ENCODE measurements at regions not wholly inside any gene's neighbourhood (a gene's known extent, or its start where the extent isn't known, plus 50 kb on each side); places are given as distances from the start of the nearest gene placed in this dataset.

DNA sequence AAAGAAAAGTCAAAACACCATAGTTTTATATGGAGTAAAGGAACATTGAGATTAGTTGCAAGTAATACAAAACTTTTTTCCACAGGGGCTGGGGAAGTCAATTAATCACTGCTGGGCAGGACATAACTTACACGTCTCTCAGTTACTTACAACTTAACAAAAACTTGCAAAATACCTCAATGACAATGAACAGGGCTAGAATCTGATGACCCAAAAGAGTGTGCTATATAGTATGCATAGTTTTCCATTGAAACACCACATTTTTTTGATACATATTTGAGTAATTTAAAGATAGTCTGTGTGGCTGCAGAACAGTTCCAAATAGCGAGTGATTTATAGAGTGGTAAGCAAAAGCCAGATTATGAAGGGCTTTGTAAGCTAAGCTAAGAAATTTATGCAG, 172.3 kb upstream of the TRPC5 start:
- Histone ChIP-seq H3K36me3 (ENCODE audit: control insufficient read depth in 2 of 2, extremely low read depth in 1 of 2, insufficient read depth in 2 of 2, low read length in 2 of 2) (no peaks in the 10 kb centered on the region), H4K20me1 (ENCODE audit: control insufficient read depth, extremely low read depth, insufficient read depth, low read length) (no peaks in the 10 kb centered on the region), H3K9ac (ENCODE audit: control insufficient read depth, extremely low read depth, insufficient read depth, low read length) (no peak overlapping the region), H3K9me3 (ENCODE audit: control insufficient read depth, low read depth, low read length) (no peaks in the 10 kb centered on the region), H3K4me2 (ENCODE audit: control insufficient read depth, extremely low read depth, insufficient read depth, low read depth, low read length) (no peak overlapping the region), H3K4me3 (ENCODE audit: control insufficient read depth in 2 of 3, extremely low read depth in 1 of 3, insufficient read depth in 2 of 3, low read depth in 1 of 3, low read length in 3 of 3) (no peak overlapping the region), H3K9me1 (ENCODE audit: control insufficient read depth, extremely low read depth, insufficient read depth, low read length) (no peaks in the 10 kb centered on the region), H2AFZ (ENCODE audit: control insufficient read depth, low read length) (no peak overlapping the region), H3K27me3 (ENCODE audit: control insufficient read depth, extremely low read depth, insufficient read depth, low read length) (no peaks in the 10 kb centered on the region), H3K27ac (ENCODE audit: control insufficient read depth, insufficient read depth, low read length) (no peak overlapping the region), H3K4me1 (ENCODE audit: control insufficient read depth, extremely low read depth, insufficient read depth, low read length) (no peaks in the 10 kb centered on the region), H3K79me2 (ENCODE audit: control insufficient read depth, insufficient read depth, low read length) (no peaks in the 10 kb centered on the region)
- no peak for DNase-seq (ENCODE audit: low read depth, low spot score)
- no peak for FAIRE-seq
- dilution Hi-C loops (cut with MboI; ENCODE audit: extremely low pct_ligation_motif_present, low sequenced_read_pairs), result no loop called here
- TF ChIP-seq, protein P1, sequence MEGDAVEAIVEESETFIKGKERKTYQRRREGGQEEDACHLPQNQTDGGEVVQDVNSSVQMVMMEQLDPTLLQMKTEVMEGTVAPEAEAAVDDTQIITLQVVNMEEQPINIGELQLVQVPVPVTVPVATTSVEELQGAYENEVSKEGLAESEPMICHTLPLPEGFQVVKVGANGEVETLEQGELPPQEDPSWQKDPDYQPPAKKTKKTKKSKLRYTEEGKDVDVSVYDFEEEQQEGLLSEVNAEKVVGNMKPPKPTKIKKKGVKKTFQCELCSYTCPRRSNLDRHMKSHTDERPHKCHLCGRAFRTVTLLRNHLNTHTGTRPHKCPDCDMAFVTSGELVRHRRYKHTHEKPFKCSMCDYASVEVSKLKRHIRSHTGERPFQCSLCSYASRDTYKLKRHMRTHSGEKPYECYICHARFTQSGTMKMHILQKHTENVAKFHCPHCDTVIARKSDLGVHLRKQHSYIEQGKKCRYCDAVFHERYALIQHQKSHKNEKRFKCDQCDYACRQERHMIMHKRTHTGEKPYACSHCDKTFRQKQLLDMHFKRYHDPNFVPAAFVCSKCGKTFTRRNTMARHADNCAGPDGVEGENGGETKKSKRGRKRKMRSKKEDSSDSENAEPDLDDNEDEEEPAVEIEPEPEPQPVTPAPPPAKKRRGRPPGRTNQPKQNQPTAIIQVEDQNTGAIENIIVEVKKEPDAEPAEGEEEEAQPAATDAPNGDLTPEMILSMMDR (optimal IDR thresholded peaks at IDR 0.05 in 1 of 3, IDR thresholded peaks at IDR 0.05 in 1 of 3, conservative IDR thresholded peaks at IDR 0.05 in 1 of 3; ENCODE audit: extremely low read depth in 1 of 3, insufficient read depth in 2 of 3, low read length in 3 of 3), result no peak
- TF ChIP-seq EZH2 (IDR thresholded peaks at IDR 0.05; ENCODE audit: low read length), result no peak

- Histone ChIP-seq H3K27ac (ENCODE audit: control insufficient read depth, insufficient read depth, low read length) (no peak overlapping the region), H3K4me3 (ENCODE audit: control insufficient read depth in 2 of 3, extremely low read depth in 1 of 3, insufficient read depth in 2 of 3, low read depth in 1 of 3, low read length in 3 of 3) (no peak overlapping the region), H4K20me1 (ENCODE audit: control insufficient read depth, extremely low read depth, insufficient read depth, low read length) (no peaks in the 10 kb centered on the region), H3K36me3 (ENCODE audit: control insufficient read depth in 2 of 2, extremely low read depth in 1 of 2, insufficient read depth in 2 of 2, low read length in 2 of 2) (no peaks in the 10 kb centered on the region), H3K9ac (ENCODE audit: control insufficient read depth, extremely low read depth, insufficient read depth, low read length) (no peak overlapping the region), H3K9me1 (ENCODE audit: control insufficient read depth, extremely low read depth, insufficient read depth, low read length) (no peaks in the 10 kb centered on the region), H2AFZ (ENCODE audit: control insufficient read depth, low read length) (no peak overlapping the region), H3K27me3 (ENCODE audit: control insufficient read depth, extremely low read depth, insufficient read depth, low read length) (no peaks in the 10 kb centered on the region), H3K9me3 (ENCODE audit: control insufficient read depth, low read depth, low read length) (peaks cover 2% of the 10 kb centered on the region), H3K4me2 (ENCODE audit: control insufficient read depth, extremely low read depth, insufficient read depth, low read depth, low read length) (no peak overlapping the region), H3K4me1 (ENCODE audit: control insufficient read depth, extremely low read depth, insufficient read depth, low read length) (no peaks in the 10 kb centered on the region), H3K79me2 (ENCODE audit: control insufficient read depth, insufficient read depth, low read length) (no peaks in the 10 kb centered on the region)
- FAIRE-seq (no peak), DNase-seq (ENCODE audit: low read depth, low spot score) (no peak)
- TF ChIP-seq, protein P1 (optimal IDR thresholded peaks at IDR 0.05 in 1 of 3, IDR thresholded peaks at IDR 0.05 in 1 of 3, conservative IDR thresholded peaks at IDR 0.05 in 1 of 3; ENCODE audit: extremely low read depth in 1 of 3, insufficient read depth in 2 of 3, low read length in 3 of 3), result no peak
- no peak for TF ChIP-seq EZH2 (IDR thresholded peaks at IDR 0.05; ENCODE audit: low read length)
- dilution Hi-C loops (cut with MboI; ENCODE audit: extremely low pct_ligation_motif_present, low sequenced_read_pairs), result no loop called here
These were observed 165.1 kb upstream of the TRPC5 start for GRCh38 chrX:112247714-112248113.

Measured in keratinocyte (primary cell).